GM19099 (cell line): ENCODE measurements at regions not wholly inside any gene's neighbourhood (a gene's known extent, or its start where the extent isn't known, plus 50 kb on each side); places are given as distances from the start of the nearest gene placed in this dataset.
A peak's percentile ranks its signal among the peaks of the same experiment; 100 is the strongest.

Source experiments
- POLR2A ChIP-seq: IDR thresholded peaks from 3 replicates; pipeline ENCODE4 v1.6.1; 2011; ENCODE audit warnings: low read depth; ENCODE audit not compliant: insufficient read length; ENCODE audit errors: extremely low read depth

- no peak for TF ChIP-seq POLR2A
Measured at GRCh38 chr7:65722361-65722792, 150.5 kb upstream of the VKORC1L1 start.

DNA sequence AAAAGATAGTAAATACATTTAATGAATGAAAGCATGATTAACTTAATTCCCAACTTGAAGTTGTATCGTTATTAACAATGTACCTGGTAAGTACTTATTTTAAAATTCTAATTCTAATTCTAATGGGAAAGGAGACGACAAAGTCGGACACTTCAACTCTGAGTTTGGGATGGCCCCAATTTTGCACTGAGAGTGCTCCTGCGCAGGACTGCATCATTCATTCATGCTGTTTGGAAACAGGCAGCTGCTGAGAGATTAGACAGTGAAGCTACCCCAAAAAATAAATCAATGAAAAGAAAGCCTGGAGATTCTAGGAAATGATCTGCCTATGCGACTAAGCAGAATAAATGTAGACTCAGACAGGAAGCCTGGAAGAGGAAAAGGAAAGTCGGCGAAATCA lies 141.7 kb upstream of the VKORC1L1 start:
- no peak for TF ChIP-seq POLR2A

GRCh38 chr7:65731562-65732035 lies 141.3 kb upstream of the VKORC1L1 start:
- TF ChIP-seq POLR2A, result no peak

- TF ChIP-seq POLR2A, result no peak
Measured at GRCh38 chr7:65744406-65744805, 128.5 kb upstream of the VKORC1L1 start.

DNA sequence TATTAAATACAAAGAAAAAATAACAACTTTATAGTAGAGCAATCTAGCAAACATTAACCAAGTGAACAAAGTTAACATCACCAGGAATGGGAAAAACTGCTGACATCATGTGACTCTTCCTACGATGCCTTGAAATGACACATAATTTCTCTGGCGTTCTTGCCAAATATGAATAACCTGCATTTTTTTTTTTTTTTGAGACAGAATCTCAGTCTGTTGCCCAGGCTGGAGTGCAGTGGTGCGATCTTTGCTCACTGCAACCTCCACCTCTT lies 126.5 kb upstream of the VKORC1L1 start:
- TF ChIP-seq POLR2A, result no peak

- TF ChIP-seq POLR2A, result no peak
Measured at GRCh38 chr7:65749039-65749438, 123.8 kb upstream of the VKORC1L1 start.

DNA sequence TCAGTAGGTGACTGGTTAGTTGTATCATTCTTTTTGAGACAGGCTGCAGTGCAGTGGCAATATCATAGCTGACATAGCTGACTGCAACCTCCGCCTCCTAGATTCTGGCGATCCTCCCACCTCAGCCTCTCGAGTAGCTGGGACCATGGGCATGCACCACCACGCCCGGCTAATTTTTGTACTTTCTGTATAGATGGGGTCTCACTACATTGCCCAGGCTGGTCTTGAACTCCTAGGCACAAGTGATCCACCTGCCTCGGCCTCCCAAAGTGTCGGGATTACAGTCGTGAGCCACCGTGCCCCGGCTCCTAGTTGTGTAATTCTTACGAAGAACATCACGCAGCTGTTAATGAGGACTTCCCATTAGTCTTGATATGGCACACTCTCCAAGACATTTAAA lies 123.4 kb upstream of the VKORC1L1 start:
- no peak for TF ChIP-seq POLR2A

DNA sequence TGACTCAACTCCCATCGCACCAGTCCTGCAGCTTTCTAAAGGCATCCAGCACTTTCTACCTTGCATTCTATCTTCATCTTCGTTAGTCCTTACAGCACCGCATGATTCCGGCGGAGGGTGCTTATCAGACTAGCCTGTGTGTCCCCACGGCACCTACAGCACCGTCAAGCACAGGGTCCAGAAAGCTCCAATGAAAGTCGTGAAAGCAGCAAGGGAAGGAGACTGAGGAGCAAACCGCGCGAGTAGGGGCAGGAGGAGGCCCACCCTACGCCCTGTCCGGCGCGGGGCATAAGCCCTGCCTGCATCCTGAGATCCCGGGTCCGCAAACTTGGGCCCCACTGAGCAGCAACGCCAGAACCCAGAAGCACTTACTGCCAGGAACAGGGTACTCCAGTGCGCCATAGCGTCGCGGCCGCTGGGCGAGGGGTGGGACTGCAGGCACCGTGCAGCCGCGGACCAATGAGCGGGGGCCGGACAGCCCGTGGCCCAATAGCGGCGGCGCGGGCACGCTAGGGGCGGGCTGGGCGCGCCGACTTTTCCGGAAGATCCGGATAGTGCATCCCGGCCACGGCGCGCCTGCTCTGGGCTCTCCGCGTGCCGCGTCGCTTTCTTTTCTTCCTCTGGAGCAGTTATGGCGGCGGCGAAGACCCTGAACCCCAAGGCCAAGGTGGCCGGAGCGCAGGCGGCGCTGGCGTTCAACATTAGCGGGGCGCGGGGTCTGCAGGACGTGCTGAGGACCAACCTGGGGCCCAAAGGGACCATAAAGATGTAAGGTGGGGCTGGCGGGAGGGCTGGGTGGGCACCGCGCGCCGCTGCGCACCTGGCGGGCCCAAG lies 122.1 kb upstream of the VKORC1L1 start:
- peak; percentile 76 for TF ChIP-seq POLR2A

- TF ChIP-seq POLR2A, result peak; percentile 72
Measured at GRCh38 chr7:65770473-65771225, 102.2 kb upstream of the VKORC1L1 start.

DNA sequence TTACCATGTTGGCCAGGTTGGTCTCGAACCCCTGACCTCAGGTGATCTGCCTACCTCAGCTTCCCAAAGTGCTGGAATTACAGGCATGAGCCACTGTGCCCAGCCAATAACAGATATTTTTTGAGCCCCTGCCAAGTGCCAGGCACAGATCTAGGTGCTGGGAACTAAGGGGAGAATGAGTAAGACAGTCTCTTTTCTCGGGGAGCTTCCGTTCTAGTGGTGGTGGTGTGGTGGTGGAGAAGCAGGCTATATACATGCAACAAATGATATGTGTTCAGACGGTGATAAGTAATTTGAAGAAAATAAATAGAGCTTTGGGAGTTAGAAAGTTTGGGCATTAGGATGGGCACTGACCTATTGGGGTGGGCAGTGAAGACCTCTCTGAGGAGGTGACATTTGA lies 76.7 kb upstream of the VKORC1L1 start:
- TF ChIP-seq POLR2A, result no peak

- TF ChIP-seq POLR2A, result no peak
Measured at GRCh38 chr7:65798111-65799075, 74.5 kb upstream of the VKORC1L1 start.

DNA sequence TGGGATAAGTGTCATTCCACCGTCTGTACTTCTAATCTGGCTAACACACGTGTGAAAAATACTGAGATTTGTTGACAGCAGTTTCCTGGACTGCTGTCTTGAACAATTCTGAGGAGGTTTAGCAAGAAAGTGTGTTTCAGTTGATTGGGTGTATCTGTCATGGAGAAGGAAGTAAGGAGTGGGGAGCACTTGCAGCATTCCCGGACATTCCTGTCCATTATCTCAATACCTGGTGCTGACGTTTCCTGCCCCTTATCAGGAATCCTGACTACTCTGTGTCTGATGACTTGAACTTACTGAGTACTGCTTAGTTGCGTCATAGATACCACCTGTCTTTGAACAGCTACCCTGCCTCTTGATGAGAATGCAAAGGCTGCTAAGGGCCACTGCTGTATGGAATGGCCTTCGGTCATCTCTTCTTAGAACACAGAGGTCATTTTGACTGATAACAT lies 72.0 kb upstream of the VKORC1L1 start:
- TF ChIP-seq POLR2A, result no peak

DNA sequence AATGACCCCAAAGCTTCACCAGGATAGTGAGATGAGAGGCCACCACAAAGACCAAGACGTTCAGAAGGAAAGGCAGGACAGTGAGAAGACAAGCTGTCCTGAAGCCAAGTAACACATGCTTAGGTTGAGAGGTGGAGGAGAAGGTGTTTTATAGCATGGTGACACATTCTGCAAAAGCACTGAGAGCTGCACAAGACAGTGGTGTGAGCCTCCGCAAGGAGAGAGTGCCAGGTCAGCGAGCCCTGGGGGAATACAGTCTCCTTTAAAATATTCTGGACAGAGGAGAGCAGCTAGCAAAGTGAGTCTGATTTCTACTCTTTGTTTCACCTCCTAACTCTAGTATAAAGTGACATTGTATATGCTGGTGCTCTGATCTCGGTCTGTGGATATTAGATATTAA lies 68.0 kb upstream of the VKORC1L1 start:
- no peak for TF ChIP-seq POLR2A

GRCh38 chr7:65809259-65809981 lies 63.5 kb upstream of the VKORC1L1 start:
- TF ChIP-seq POLR2A, result no peak
